ENCODE measurements at regions not wholly inside any gene's neighbourhood (a gene's known extent, or its start where the extent isn't known, plus 50 kb on each side); places are given as distances from the start of the nearest gene placed in this dataset.

- WGBS (ENCODE audit: insufficient coverage, insufficient read length), result no CpG with 5 or more reads among the region's 1 CpG
Measured at GRCh38 chr10:8811201-8811600, 756.7 kb downstream of the GATA3 start.

GRCh38 chr10:8815969-8816368 lies 761.5 kb downstream of the GATA3 start:
- no CpG with 5 or more reads among the region's 2 CpGs for WGBS (ENCODE audit: insufficient coverage, insufficient read length)
- Histone ChIP-seq H3K9me3 (ENCODE audit: control insufficient read depth, insufficient read depth, low read length) (no peaks in the 10 kb centered on the region), H3K4me1 (ENCODE audit: control insufficient read depth, insufficient read depth, low read length) (no peaks in the 10 kb centered on the region), H3K27me3 (ENCODE audit: control insufficient read depth, insufficient read depth, low read length) (no peaks in the 10 kb centered on the region), H3K27ac (ENCODE audit: low read length) (no peak overlapping the region), H3K36me3 (ENCODE audit: control insufficient read depth, insufficient read depth, low read length) (no peaks in the 10 kb centered on the region), H3K4me3 (ENCODE audit: low read length) (no peak overlapping the region)
- DNase-seq (ENCODE audit: low read depth, low spot score), result no peak

More at GRCh38 chr10:8811201-8811600, 756.7 kb downstream of the GATA3 start:
- H3K27ac ChIP-seq (ENCODE audit: low read length), result no peak overlapping the region
- H3K4me3 ChIP-seq (ENCODE audit: low read length), result no peak overlapping the region
- no peaks in the 10 kb centered on the region for H3K36me3 ChIP-seq (ENCODE audit: control insufficient read depth, insufficient read depth, low read length)
- H3K9me3 ChIP-seq (ENCODE audit: control insufficient read depth, insufficient read depth, low read length), result no peaks in the 10 kb centered on the region
- H3K27me3 ChIP-seq (ENCODE audit: control insufficient read depth, insufficient read depth, low read length), result no peaks in the 10 kb centered on the region
- no peaks in the 10 kb centered on the region for H3K4me1 ChIP-seq (ENCODE audit: control insufficient read depth, insufficient read depth, low read length)
- DNase-seq (ENCODE audit: low read depth, low spot score), result no peak

GRCh38 chr10:8817299-8817698 lies 762.8 kb downstream of the GATA3 start:
- Histone ChIP-seq H3K9me3 (ENCODE audit: control insufficient read depth, insufficient read depth, low read length) (no peaks in the 10 kb centered on the region), H3K36me3 (ENCODE audit: control insufficient read depth, insufficient read depth, low read length) (no peaks in the 10 kb centered on the region), H3K4me1 (ENCODE audit: control insufficient read depth, insufficient read depth, low read length) (no peaks in the 10 kb centered on the region), H3K27ac (ENCODE audit: low read length) (no peak overlapping the region), H3K4me3 (ENCODE audit: low read length) (no peak overlapping the region), H3K27me3 (ENCODE audit: control insufficient read depth, insufficient read depth, low read length) (no peaks in the 10 kb centered on the region)
- DNase-seq (ENCODE audit: low read depth, low spot score), result no peak
- no CpG with 5 or more reads among the region's 2 CpGs for WGBS (ENCODE audit: insufficient coverage, insufficient read length)

- WGBS (ENCODE audit: insufficient coverage, insufficient read length), result no CpG with 5 or more reads among the region's 8 CpGs
- Histone ChIP-seq H3K9me3 (ENCODE audit: control insufficient read depth, insufficient read depth, low read length) (no peaks in the 10 kb centered on the region), H3K36me3 (ENCODE audit: control insufficient read depth, insufficient read depth, low read length) (no peaks in the 10 kb centered on the region), H3K4me1 (ENCODE audit: control insufficient read depth, insufficient read depth, low read length) (no peaks in the 10 kb centered on the region), H3K27ac (ENCODE audit: low read length) (no peak overlapping the region), H3K4me3 (ENCODE audit: low read length) (no peak overlapping the region), H3K27me3 (ENCODE audit: control insufficient read depth, insufficient read depth, low read length) (no peaks in the 10 kb centered on the region)
- DNase-seq (ENCODE audit: low read depth, low spot score), result no peak
Measured at GRCh38 chr10:8825611-8826010, 771.1 kb downstream of the GATA3 start.

GRCh38 chr10:8829592-8829991 lies 775.1 kb downstream of the GATA3 start:
- Histone ChIP-seq H3K36me3 (ENCODE audit: control insufficient read depth, insufficient read depth, low read length) (no peaks in the 10 kb centered on the region), H3K27me3 (ENCODE audit: control insufficient read depth, insufficient read depth, low read length) (no peaks in the 10 kb centered on the region), H3K27ac (ENCODE audit: low read length) (no peak overlapping the region), H3K4me3 (ENCODE audit: low read length) (no peak overlapping the region), H3K9me3 (ENCODE audit: control insufficient read depth, insufficient read depth, low read length) (no peaks in the 10 kb centered on the region), H3K4me1 (ENCODE audit: control insufficient read depth, insufficient read depth, low read length) (no peaks in the 10 kb centered on the region)
- no CpG with 5 or more reads among the region's 2 CpGs for WGBS (ENCODE audit: insufficient coverage, insufficient read length)
- no peak for DNase-seq (ENCODE audit: low read depth, low spot score)

GRCh38 chr10:8830048-8830447 lies 775.6 kb downstream of the GATA3 start:
- Histone ChIP-seq H3K27me3 (ENCODE audit: control insufficient read depth, insufficient read depth, low read length) (no peaks in the 10 kb centered on the region), H3K4me1 (ENCODE audit: control insufficient read depth, insufficient read depth, low read length) (no peaks in the 10 kb centered on the region), H3K27ac (ENCODE audit: low read length) (no peak overlapping the region), H3K4me3 (ENCODE audit: low read length) (no peak overlapping the region), H3K36me3 (ENCODE audit: control insufficient read depth, insufficient read depth, low read length) (no peaks in the 10 kb centered on the region), H3K9me3 (ENCODE audit: control insufficient read depth, insufficient read depth, low read length) (no peaks in the 10 kb centered on the region)
- no peak for DNase-seq (ENCODE audit: low read depth, low spot score)
- no CpG with 5 or more reads among the region's 3 CpGs for WGBS (ENCODE audit: insufficient coverage, insufficient read length)

GRCh38 chr10:8830876-8831275 lies 776.4 kb downstream of the GATA3 start:
- no peak overlapping the region for H3K27ac ChIP-seq (ENCODE audit: low read length)
- DNase-seq (ENCODE audit: low read depth, low spot score), result no peak
- no peaks in the 10 kb centered on the region for H3K4me1 ChIP-seq (ENCODE audit: control insufficient read depth, insufficient read depth, low read length)
- no peaks in the 10 kb centered on the region for H3K9me3 ChIP-seq (ENCODE audit: control insufficient read depth, insufficient read depth, low read length)
- no peaks in the 10 kb centered on the region for H3K27me3 ChIP-seq (ENCODE audit: control insufficient read depth, insufficient read depth, low read length)
- H3K4me3 ChIP-seq (ENCODE audit: low read length), result no peak overlapping the region
- no CpG with 5 or more reads among the region's 1 CpG for WGBS (ENCODE audit: insufficient coverage, insufficient read length)
- H3K36me3 ChIP-seq (ENCODE audit: control insufficient read depth, insufficient read depth, low read length), result no peaks in the 10 kb centered on the region

GRCh38 chr10:8835453-8836167 lies 781.1 kb downstream of the GATA3 start:
- peaks cover 6% of the 10 kb centered on the region; the same call in 1 of the 2 replicates for H3K27me3 ChIP-seq (ENCODE audit: control insufficient read depth, insufficient read depth, low read length)
- no peaks in the 10 kb centered on the region for H3K36me3 ChIP-seq (ENCODE audit: control insufficient read depth, insufficient read depth, low read length)
- H3K9me3 ChIP-seq (ENCODE audit: control insufficient read depth, insufficient read depth, low read length), result no peaks in the 10 kb centered on the region
- no peak overlapping the region for H3K4me3 ChIP-seq (ENCODE audit: low read length)
- WGBS (ENCODE audit: insufficient coverage, insufficient read length), result no CpG with 5 or more reads among the region's 5 CpGs
- no peak overlapping the region for H3K27ac ChIP-seq (ENCODE audit: low read length)
- peaks cover 1% of the 10 kb centered on the region; the same call in 1 of the 2 replicates for H3K4me1 ChIP-seq (ENCODE audit: control insufficient read depth, insufficient read depth, low read length)
- DNase-seq (ENCODE audit: low read depth, low spot score), result no peak

- H3K36me3 ChIP-seq (ENCODE audit: control insufficient read depth, insufficient read depth, low read length), result no peaks in the 10 kb centered on the region
- H3K27ac ChIP-seq (ENCODE audit: low read length), result no peak overlapping the region
- WGBS (ENCODE audit: insufficient coverage, insufficient read length), result no CpG with 5 or more reads among the region's 5 CpGs
- peaks cover 7% of the 10 kb centered on the region; the same call in 1 of the 2 replicates for H3K27me3 ChIP-seq (ENCODE audit: control insufficient read depth, insufficient read depth, low read length)
- H3K4me1 ChIP-seq (ENCODE audit: control insufficient read depth, insufficient read depth, low read length), result peaks cover 1% of the 10 kb centered on the region; the same call in 1 of the 2 replicates
- H3K4me3 ChIP-seq (ENCODE audit: low read length), result no peak overlapping the region
- peak; percentile 16 for DNase-seq (ENCODE audit: low read depth, low spot score)
- H3K9me3 ChIP-seq (ENCODE audit: control insufficient read depth, insufficient read depth, low read length), result no peaks in the 10 kb centered on the region
Measured at GRCh38 chr10:8840356-8840755, 785.9 kb downstream of the GATA3 start.

- Histone ChIP-seq H3K4me1 (ENCODE audit: control insufficient read depth, insufficient read depth, low read length) (peaks cover 1% of the 10 kb centered on the region; the same call in 1 of the 2 replicates), H3K36me3 (ENCODE audit: control insufficient read depth, insufficient read depth, low read length) (no peaks in the 10 kb centered on the region), H3K27ac (ENCODE audit: low read length) (no peak overlapping the region), H3K9me3 (ENCODE audit: control insufficient read depth, insufficient read depth, low read length) (no peaks in the 10 kb centered on the region), H3K27me3 (ENCODE audit: control insufficient read depth, insufficient read depth, low read length) (peaks cover 4% of the 10 kb centered on the region; the same call in 1 of the 2 replicates), H3K4me3 (ENCODE audit: low read length) (no peak overlapping the region)
- no peak for DNase-seq (ENCODE audit: low read depth, low spot score)
Measured at GRCh38 chr10:8844141-8844540, 789.7 kb downstream of the GATA3 start.

GRCh38 chr10:8852546-8852945 lies 798.1 kb downstream of the GATA3 start:
- H3K9me3 ChIP-seq (ENCODE audit: control insufficient read depth, insufficient read depth, low read length), result no peaks in the 10 kb centered on the region
- no peak for DNase-seq (ENCODE audit: low read depth, low spot score)

More at GRCh38 chr10:8852546-8852945, 798.1 kb downstream of the GATA3 start:
- WGBS (ENCODE audit: insufficient coverage, insufficient read length), result no CpG with 5 or more reads among the region's 3 CpGs
- H3K27me3 ChIP-seq (ENCODE audit: control insufficient read depth, insufficient read depth, low read length), result no peaks in the 10 kb centered on the region
- no peaks in the 10 kb centered on the region for H3K36me3 ChIP-seq (ENCODE audit: control insufficient read depth, insufficient read depth, low read length)
- H3K4me3 ChIP-seq (ENCODE audit: low read length), result no peak overlapping the region
- no peak overlapping the region for H3K27ac ChIP-seq (ENCODE audit: low read length)
- H3K4me1 ChIP-seq (ENCODE audit: control insufficient read depth, insufficient read depth, low read length), result no peaks in the 10 kb centered on the region

Measured in iPS DF 6.9 (cell line).